IMR-90 (cell line): ENCODE measurements at regions not wholly inside any gene's neighbourhood (a gene's known extent, or its start where the extent isn't known, plus 50 kb on each side); places are given as distances from the start of the nearest gene placed in this dataset.
A peak's percentile ranks its signal among the peaks of the same experiment; 100 is the strongest.

Source experiments
- ATAC-seq: fragments of 200-7000 bp; cut with Tn5 transposase; 2 replicates; pipeline ENCODE4 v1.9.1; 2020; ENCODE audit warnings: low read depth, mild to moderate bottlenecking, moderate library complexity
- BruUV-seq: library from RNA; stranded (reverse); fragments of 400-500 nt; replicated peaks from 2 replicates; lab custom pipeline; 2021; lab: Mats Ljungman, UMichigan
- CTCF ChIA-PET: fragments of 300-600 bp; formaldehyde crosslinking; extraction: SDS; loops from one replicate; lab custom pipeline; 2021; ENCODE audit warnings: antibody characterized with exemption; lab: Yijun Ruan, JAX
- POLR2A ChIA-PET: fragments of 300-600 bp; sonication (Branson Sonifier 250); formaldehyde crosslinking; loops from one replicate; lab custom pipeline; 2022; ENCODE audit warnings: antibody characterized with exemption; ENCODE audit not compliant: unreplicated experiment; lab: Charles Lee
- DNase-seq: peaks from one replicate; pipeline ENCODE4 v3.0.0; 2013
- H2AFZ ChIP-seq: replicated peaks from 2 replicates; pipeline ENCODE3; 2013; ENCODE audit warnings: low read length, mild to moderate bottlenecking; ENCODE audit not compliant: poor library complexity
- H2AK5ac ChIP-seq: 2 replicates; pipeline ENCODE4 v1.6.1; 2013; ENCODE audit warnings: low read depth, low read length, inconsistent platforms
- H2AK9ac ChIP-seq: replicated peaks from 2 replicates; pipeline ENCODE3; 2013; ENCODE audit warnings: mild to moderate bottlenecking, low read depth, low read length, moderate library complexity; ENCODE audit not compliant: poor library complexity
- H2BK120ac ChIP-seq: 2 replicates; pipeline ENCODE4 v1.6.1; 2013; ENCODE audit warnings: low read depth, low read length, inconsistent platforms
- H2BK15ac ChIP-seq: 3 replicates; pipeline ENCODE4 v1.6.1; 2013; ENCODE audit warnings: low read depth, low read length, inconsistent platforms
- H2BK20ac ChIP-seq: 2 replicates; pipeline ENCODE4 v1.6.1; 2013; ENCODE audit warnings: low read depth, mild to moderate bottlenecking, inconsistent platforms, low read length, moderate library complexity
- H2BK5ac ChIP-seq: 2 replicates; pipeline ENCODE4 v1.6.1; 2013; ENCODE audit warnings: mild to moderate bottlenecking, low read depth, low read length, inconsistent platforms; ENCODE audit not compliant: poor library complexity, severe bottlenecking
- H3K14ac ChIP-seq: replicated peaks from 2 replicates; pipeline ENCODE4 v1.6.1; 2013; ENCODE audit warnings: low read depth, low read length, inconsistent platforms
- H3K18ac ChIP-seq: 2 replicates; pipeline ENCODE4 v1.6.1; 2013; ENCODE audit warnings: low read depth, low read length, control low read depth
- H3K23ac ChIP-seq: 2 replicates; pipeline ENCODE4 v1.6.1; 2013; ENCODE audit warnings: low read depth, low read length, inconsistent platforms
- H3K27ac ChIP-seq: 2 replicates; pipeline ENCODE4 v1.5.1; 2013; ENCODE audit warnings: mild to moderate bottlenecking, control low read depth, low read length; ENCODE audit not compliant: insufficient read depth
- H3K27me3 ChIP-seq: 2 replicates; pipeline ENCODE4 v1.6.1; 2013; ENCODE audit warnings: low read length; ENCODE audit not compliant: control insufficient read depth, insufficient read depth
- H3K36me3 ChIP-seq: 2 replicates; pipeline ENCODE4 v1.6.1; 2013; ENCODE audit warnings: low read length, mixed read lengths; ENCODE audit not compliant: control insufficient read depth, insufficient read depth
- H3K4ac ChIP-seq: 2 replicates; pipeline ENCODE4 v1.6.1; 2013; ENCODE audit warnings: low read depth, low read length, inconsistent platforms
- H3K4me1 ChIP-seq: 2 replicates; pipeline ENCODE4 v1.6.1; 2013; ENCODE audit warnings: low read length, mixed read lengths; ENCODE audit not compliant: control insufficient read depth, insufficient read depth
- H3K4me2 ChIP-seq: 2 replicates; pipeline ENCODE4 v1.6.1; 2013; ENCODE audit warnings: low read depth, mild to moderate bottlenecking, control low read depth, low read length, moderate library complexity
- H3K4me3 ChIP-seq: 2 replicates; pipeline ENCODE4 v1.5.1; 2013; ENCODE audit warnings: low read depth, mild to moderate bottlenecking, control low read depth, low read length, moderate library complexity; ENCODE audit not compliant: insufficient read depth
- H3K56ac ChIP-seq: 2 replicates; pipeline ENCODE4 v1.6.1; 2013; ENCODE audit warnings: low read length, inconsistent platforms; ENCODE audit not compliant: insufficient read depth; ENCODE audit errors: extremely low read depth
- H3K79me1 ChIP-seq, 2 experiments: 2 replicates each; pipeline ENCODE4 v1.6.1; 2013; ENCODE audit warnings: low read length in 2 of 2, inconsistent platforms in 1 of 2, low read depth in 1 of 2
- H3K9ac ChIP-seq: 2 replicates; pipeline ENCODE4 v1.6.1; 2013; ENCODE audit warnings: low read depth, low read length, control low read depth
- H3K9me1 ChIP-seq: 2 replicates; pipeline ENCODE4 v1.6.1; 2013; ENCODE audit warnings: low read length, inconsistent platforms; ENCODE audit not compliant: insufficient read depth
- H3K9me3 ChIP-seq: 2 replicates; pipeline ENCODE4 v1.6.1; 2013; ENCODE audit warnings: low read length; ENCODE audit not compliant: control insufficient read depth, insufficient read depth
- H4K20me1 ChIP-seq: 2 replicates; pipeline ENCODE4 v1.6.1; 2013; ENCODE audit warnings: low read length, inconsistent platforms; ENCODE audit not compliant: insufficient read depth
- H4K5ac ChIP-seq: 2 replicates; pipeline ENCODE4 v1.6.1; 2013; ENCODE audit warnings: mild to moderate bottlenecking, low read depth, low read length, control low read depth
- H4K8ac ChIP-seq, 2 experiments: 2 replicates each; pipeline ENCODE4 v1.6.1; 2013; ENCODE audit warnings: low read depth in 2 of 2, low read length in 2 of 2, control low read depth in 1 of 2, inconsistent platforms in 1 of 2
- H4K91ac ChIP-seq: 2 replicates; pipeline ENCODE4 v1.6.1; 2013; ENCODE audit warnings: low read depth, low read length, inconsistent platforms; ENCODE audit not compliant: insufficient read depth
- BHLHE40 ChIP-seq: fragments of 150-350 bp; IDR thresholded peaks from 2 replicates; pipeline ENCODE4 v1.6.1; 2016; ENCODE audit warnings: mild to moderate bottlenecking, low read depth, low read length
- CEBPB ChIP-seq: IDR thresholded peaks from 2 replicates; pipeline ENCODE4 v1.6.1; 2012; ENCODE audit warnings: low read depth, low read length, improper control_type of control experiment
- MAFK ChIP-seq: IDR thresholded peaks from 2 replicates; pipeline ENCODE4 v1.6.1; 2012; ENCODE audit warnings: low read depth, low read length, improper control_type of control experiment
- WGBS, 2 experiments: methylation state at CpG; one replicate each; pipeline versions ENCODE4 v1.1.5 to v1.1.7; 2013; ENCODE audit warnings: missing lambda C conversion rate in 2 of 2; ENCODE audit not compliant: insufficient read length in 1 of 2; ENCODE audit errors: extremely low coverage in 2 of 2; 5-methylcytosine and 5-hydroxymethylcytosine counted together
- dilution Hi-C: fragments of 300-500 bp; cut with HindIII; formaldehyde crosslinking; loops from one replicate; pipeline ENCODE4 v1.14.3; 2018; ENCODE audit warnings: low sequenced_read_pairs; ENCODE audit not compliant: unreplicated experiment
- in situ Hi-C: fragments of 300-500 bp; cut with MboI; formaldehyde crosslinking; loops from 3 replicates; pipeline ENCODE4 v1.14.3; 2019; ENCODE audit warnings: low sequenced_read_pairs, inconsistent platforms, mixed read lengths
- intact Hi-C: fragments of 100-400 bp; cut with micrococcal nuclease; formaldehyde crosslinking; loops from 2 replicates; pipeline ENCODE4 v1.10.0; 2022

DNA sequence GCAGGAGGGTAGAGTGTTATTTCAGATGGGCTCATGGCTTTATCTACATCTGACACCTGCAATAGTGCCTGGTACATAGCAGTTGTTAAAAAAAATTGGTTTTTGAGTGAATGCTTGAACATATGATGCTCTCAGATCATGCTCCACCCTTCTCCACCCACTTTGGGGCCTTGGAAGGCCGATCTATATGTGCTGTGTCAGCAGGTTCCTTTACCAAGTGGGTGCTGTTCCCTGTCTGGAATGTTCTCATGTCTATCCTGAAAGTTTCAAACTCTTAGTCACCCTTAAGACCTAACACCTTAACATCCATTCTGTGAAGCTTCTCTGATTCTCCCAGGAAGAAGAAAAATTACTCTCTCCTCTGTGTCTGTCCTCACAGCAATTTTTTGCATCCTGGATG is 556.3 kb upstream of the TBX3 start:
- Histone ChIP-seq H4K5ac (no peak overlapping the region), H2AFZ (no peak overlapping the region), H3K23ac (no peak overlapping the region), H3K9ac (no peak overlapping the region), H3K27me3 (peaks cover 1% of the 10 kb centered on the region; the same call in 1 of the 2 replicates), H2BK120ac (no peak overlapping the region), H3K4me2 (no peak overlapping the region), H3K79me1 (no peaks in the 10 kb centered on the region), H2BK20ac (no peak overlapping the region), H4K91ac (no peak overlapping the region), H3K18ac (no peak overlapping the region), H3K36me3 (no peaks in the 10 kb centered on the region), H4K20me1 (no peaks in the 10 kb centered on the region), H2AK5ac (no peak overlapping the region), H2BK15ac (no peak overlapping the region), H3K9me1 (no peaks in the 10 kb centered on the region), H3K4me1 (no peaks in the 10 kb centered on the region), H2BK5ac (no peak overlapping the region), H2AK9ac (no peak overlapping the region), H3K4ac (no peak overlapping the region), H3K14ac (no peak overlapping the region), H3K4me3 (no peak overlapping the region), H4K8ac (no peak overlapping the region), H3K56ac (no peak overlapping the region), H3K27ac (no peak overlapping the region), H3K9me3 (no peaks in the 10 kb centered on the region)
- POLR2A ChIA-PET, result no interaction called here
- TF ChIP-seq MAFK (peak; percentile 88), BHLHE40 (no peak), CEBPB (no peak)
- intact Hi-C loops (no loop called here), in situ Hi-C loops (no loop called here), dilution Hi-C loops (no loop called here)
- BruUV-seq, result no TSS peak
- ATAC-seq (no peak), DNase-seq (no peak)
- CTCF ChIA-PET, result no interaction called here
- no CpG with 5 or more reads among the region's 1 CpG for WGBS, 2 experiments
